Ishikawa (cell line): ENCODE measurements at regions not wholly inside any gene's neighbourhood (a gene's known extent, or its start where the extent isn't known, plus 50 kb on each side); places are given as distances from the start of the nearest gene placed in this dataset.

Source experiments
- CEBPB ChIP-seq: IDR thresholded peaks from 2 replicates; pipeline ENCODE4 v1.6.1; 2012
- CREB1 ChIP-seq: IDR thresholded peaks from 2 replicates; pipeline ENCODE4 v1.6.1; 2012; ENCODE audit warnings: low read depth
- EGR1 ChIP-seq: IDR thresholded peaks from 2 replicates; pipeline ENCODE4 v1.6.1; 2012
- EP300 ChIP-seq: IDR thresholded peaks from 2 replicates; pipeline ENCODE4 v1.6.1; 2012; ENCODE audit warnings: borderline replicate concordance
- FOXM1 ChIP-seq: IDR thresholded peaks from 2 replicates; pipeline ENCODE4 v1.6.1; 2012; ENCODE audit warnings: low read depth, borderline replicate concordance
- MAX ChIP-seq: IDR thresholded peaks from 2 replicates; pipeline ENCODE4 v1.6.1; 2012
- NFIC ChIP-seq: IDR thresholded peaks from 2 replicates; pipeline ENCODE4 v1.6.1; 2012
- RAD21 ChIP-seq: IDR thresholded peaks from 2 replicates; pipeline ENCODE4 v1.6.1; 2012; ENCODE audit warnings: low read depth
- REST ChIP-seq: IDR thresholded peaks from 2 replicates; pipeline ENCODE4 v1.6.1; 2012; ENCODE audit warnings: low read depth, mild to moderate bottlenecking
- TAF1 ChIP-seq: IDR thresholded peaks from 2 replicates; pipeline ENCODE4 v1.6.1; 2012; ENCODE audit warnings: low read depth, mild to moderate bottlenecking
- TCF12 ChIP-seq: IDR thresholded peaks from 2 replicates; pipeline ENCODE4 v1.6.1; 2012; ENCODE audit warnings: low read depth
- TEAD4 ChIP-seq: IDR thresholded peaks from 2 replicates; pipeline ENCODE4 v1.6.1; 2012
- USF1 ChIP-seq: IDR thresholded peaks from 2 replicates; pipeline ENCODE4 v1.6.1; 2012
- YY1 ChIP-seq: IDR thresholded peaks from 2 replicates; pipeline ENCODE4 v1.6.1; 2012; ENCODE audit warnings: low read depth
- ZBTB7A ChIP-seq: IDR thresholded peaks from 2 replicates; pipeline ENCODE4 v1.6.1; 2012; ENCODE audit warnings: low read depth

- no peak for TF ChIP-seq REST
- TF ChIP-seq USF1 = no peak
- no peak for TF ChIP-seq NFIC
- TF ChIP-seq FOXM1 = no peak
- no peak for TF ChIP-seq ZBTB7A
- no peak for TF ChIP-seq CREB1
- no peak for TF ChIP-seq YY1
- TF ChIP-seq RAD21 = no peak
- no peak for TF ChIP-seq EGR1
- TF ChIP-seq TEAD4 = no peak
- no peak for TF ChIP-seq TAF1
- TF ChIP-seq EP300 = no peak
- TF ChIP-seq MAX = no peak
- TF ChIP-seq CEBPB = no peak
- TF ChIP-seq TCF12 = no peak
Observed at GRCh38 chrX:143800150-143800549, 79.6 kb upstream of the SPANXN2 start.

- TF ChIP-seq RAD21 (peak; percentile 56), REST (no peak)
Observed at GRCh38 chrX:143788265-143788664, 67.7 kb upstream of the SPANXN2 start.

- TF ChIP-seq EP300 = no peak
- no peak for TF ChIP-seq TEAD4
- TF ChIP-seq FOXM1 = no peak
- TF ChIP-seq RAD21 = no peak
Observed at GRCh38 chrX:143787341-143787740, 66.8 kb upstream of the SPANXN2 start.

- no peak for TF ChIP-seq USF1
- no peak for TF ChIP-seq REST
- no peak for TF ChIP-seq RAD21
- no peak for TF ChIP-seq CREB1
- no peak for TF ChIP-seq TAF1
- no peak for TF ChIP-seq EP300
- no peak for TF ChIP-seq ZBTB7A
- TF ChIP-seq EGR1 = no peak
- TF ChIP-seq FOXM1 = no peak
- TF ChIP-seq TCF12 = no peak
- no peak for TF ChIP-seq CEBPB
- TF ChIP-seq TEAD4 = no peak
- no peak for TF ChIP-seq MAX
- no peak for TF ChIP-seq NFIC
- TF ChIP-seq YY1 = no peak
Observed at GRCh38 chrX:143781103-143781502, 60.6 kb upstream of the SPANXN2 start.
